ENCODE measurements at regions not wholly inside any gene's neighbourhood (a gene's known extent, or its start where the extent isn't known, plus 50 kb on each side); places are given as distances from the start of the nearest gene placed in this dataset.
A peak's percentile ranks its signal among the peaks of the same experiment; 100 is the strongest.

- Histone ChIP-seq H3K4me2 (ENCODE audit: low read depth, low read length, poor library complexity, severe bottlenecking) (no peak overlapping the region), H3K79me2 (ENCODE audit: low read length) (no peaks in the 10 kb centered on the region), H3K27ac (ENCODE audit: low read length) (no peak overlapping the region), H3K36me3 (ENCODE audit: insufficient read depth, low read length) (no peaks in the 10 kb centered on the region), H3K9me2 (replicated peaks; ENCODE audit: insufficient read depth, low read length) (no peaks in the 10 kb centered on the region), H3K4me3 (ENCODE audit: low read length) (no peak overlapping the region), H3K4me1 (ENCODE audit: low read length) (peaks cover 2% of the 10 kb centered on the region; the same call in 1 of the 2 replicates), H3K27me3 (ENCODE audit: low read length) (no peaks in the 10 kb centered on the region), H4K20me1 (ENCODE audit: insufficient read depth, low read depth, low read length) (no peaks in the 10 kb centered on the region), H3K9ac (ENCODE audit: low read length) (no peak overlapping the region), H3K9me3 (ENCODE audit: low read length) (no peaks in the 10 kb centered on the region), H2AFZ (ENCODE audit: low read length) (no peak overlapping the region)
- no peak for DNase-seq
Observed at GRCh38 chr6:137787016-137787415, 80.0 kb upstream of the TNFAIP3 start.

- Histone ChIP-seq H3K79me2 (ENCODE audit: low read length) (no peaks in the 10 kb centered on the region), H3K9ac (ENCODE audit: low read length) (no peak overlapping the region), H3K9me3 (ENCODE audit: low read length) (no peaks in the 10 kb centered on the region), H3K4me3 (ENCODE audit: low read length) (no peak overlapping the region), H3K36me3 (ENCODE audit: insufficient read depth, low read length) (no peaks in the 10 kb centered on the region), H3K4me2 (ENCODE audit: low read depth, low read length, poor library complexity, severe bottlenecking) (no peak overlapping the region), H4K20me1 (ENCODE audit: insufficient read depth, low read depth, low read length) (no peaks in the 10 kb centered on the region), H3K27me3 (ENCODE audit: low read length) (no peaks in the 10 kb centered on the region), H2AFZ (ENCODE audit: low read length) (no peak overlapping the region), H3K9me2 (replicated peaks; ENCODE audit: insufficient read depth, low read length) (no peaks in the 10 kb centered on the region), H3K27ac (ENCODE audit: low read length) (no peak overlapping the region), H3K4me1 (ENCODE audit: low read length) (peaks cover 5% of the 10 kb centered on the region; the same call in 1 of the 2 replicates)
- no peak for DNase-seq
Observed at GRCh38 chr6:137788248-137788647, 78.8 kb upstream of the TNFAIP3 start.

GRCh38 chr6:137791281-137792159 lies 75.5 kb upstream of the TNFAIP3 start:
- DNase-seq, result peak; percentile 19
- H3K27ac ChIP-seq (ENCODE audit: low read length), result no peak overlapping the region
- H3K36me3 ChIP-seq (ENCODE audit: insufficient read depth, low read length), result no peaks in the 10 kb centered on the region
- no peak overlapping the region for H3K4me2 ChIP-seq (ENCODE audit: low read depth, low read length, poor library complexity, severe bottlenecking)
- peak overlapping the region; percentile 19; the same call in 1 of the 2 replicates for H3K4me3 ChIP-seq (ENCODE audit: low read length)
- no peak overlapping the region for H3K9ac ChIP-seq (ENCODE audit: low read length)
- peaks cover 5% of the 10 kb centered on the region; the same call in 1 of the 2 replicates for H3K4me1 ChIP-seq (ENCODE audit: low read length)
- H2AFZ ChIP-seq (ENCODE audit: low read length), result no peak overlapping the region
- H3K9me3 ChIP-seq (ENCODE audit: low read length), result no peaks in the 10 kb centered on the region
- no peaks in the 10 kb centered on the region for H3K27me3 ChIP-seq (ENCODE audit: low read length)
- H3K9me2 ChIP-seq (replicated peaks; ENCODE audit: insufficient read depth, low read length), result no peaks in the 10 kb centered on the region
- H4K20me1 ChIP-seq (ENCODE audit: insufficient read depth, low read depth, low read length), result no peaks in the 10 kb centered on the region
- no peaks in the 10 kb centered on the region for H3K79me2 ChIP-seq (ENCODE audit: low read length)

- Histone ChIP-seq H3K4me2 (ENCODE audit: low read depth, low read length, poor library complexity, severe bottlenecking) (no peak overlapping the region), H4K20me1 (ENCODE audit: insufficient read depth, low read depth, low read length) (no peaks in the 10 kb centered on the region), H3K27me3 (ENCODE audit: low read length) (no peaks in the 10 kb centered on the region), H3K4me3 (ENCODE audit: low read length) (peak overlapping the region; percentile 19; the same call in 1 of the 2 replicates), H3K36me3 (ENCODE audit: insufficient read depth, low read length) (no peaks in the 10 kb centered on the region), H3K4me1 (ENCODE audit: low read length) (peaks cover 5% of the 10 kb centered on the region; the same call in 1 of the 2 replicates), H3K27ac (ENCODE audit: low read length) (no peak overlapping the region), H3K9me3 (ENCODE audit: low read length) (no peaks in the 10 kb centered on the region), H3K9ac (ENCODE audit: low read length) (no peak overlapping the region), H3K9me2 (replicated peaks; ENCODE audit: insufficient read depth, low read length) (no peaks in the 10 kb centered on the region), H2AFZ (ENCODE audit: low read length) (no peak overlapping the region), H3K79me2 (ENCODE audit: low read length) (no peaks in the 10 kb centered on the region)
- DNase-seq, result peak; percentile 40
Observed at GRCh38 chr6:137792160-137793033, 74.7 kb upstream of the TNFAIP3 start.

- Histone ChIP-seq H4K20me1 (ENCODE audit: insufficient read depth, low read depth, low read length) (no peaks in the 10 kb centered on the region), H3K4me3 (ENCODE audit: low read length) (no peak overlapping the region), H3K27me3 (ENCODE audit: low read length) (no peaks in the 10 kb centered on the region), H3K36me3 (ENCODE audit: insufficient read depth, low read length) (no peaks in the 10 kb centered on the region), H2AFZ (ENCODE audit: low read length) (no peak overlapping the region), H3K27ac (ENCODE audit: low read length) (no peak overlapping the region), H3K4me1 (ENCODE audit: low read length) (peaks cover 11% of the 10 kb centered on the region), H3K9me2 (replicated peaks; ENCODE audit: insufficient read depth, low read length) (no peaks in the 10 kb centered on the region), H3K79me2 (ENCODE audit: low read length) (no peaks in the 10 kb centered on the region), H3K9ac (ENCODE audit: low read length) (no peak overlapping the region), H3K9me3 (ENCODE audit: low read length) (no peaks in the 10 kb centered on the region), H3K4me2 (ENCODE audit: low read depth, low read length, poor library complexity, severe bottlenecking) (no peak overlapping the region)
- DNase-seq, result peak; percentile 29
Observed at GRCh38 chr6:137793805-137794515, 73.1 kb upstream of the TNFAIP3 start.

- no peak overlapping the region for H3K4me3 ChIP-seq (ENCODE audit: low read length)
- H3K9me3 ChIP-seq (ENCODE audit: low read length), result no peaks in the 10 kb centered on the region
- DNase-seq, result peak; percentile 39
- no peak overlapping the region for H3K9ac ChIP-seq (ENCODE audit: low read length)
- H3K4me2 ChIP-seq (ENCODE audit: low read depth, low read length, poor library complexity, severe bottlenecking), result no peak overlapping the region
- no peaks in the 10 kb centered on the region for H4K20me1 ChIP-seq (ENCODE audit: insufficient read depth, low read depth, low read length)
- no peaks in the 10 kb centered on the region for H3K79me2 ChIP-seq (ENCODE audit: low read length)
- H3K27ac ChIP-seq (ENCODE audit: low read length), result no peak overlapping the region
- no peaks in the 10 kb centered on the region for H3K9me2 ChIP-seq (replicated peaks; ENCODE audit: insufficient read depth, low read length)
- peak overlapping the region; percentile 71; the same call in 1 of the 2 replicates for H2AFZ ChIP-seq (ENCODE audit: low read length)
- H3K36me3 ChIP-seq (ENCODE audit: insufficient read depth, low read length), result no peaks in the 10 kb centered on the region
- no peaks in the 10 kb centered on the region for H3K27me3 ChIP-seq (ENCODE audit: low read length)
- H3K4me1 ChIP-seq (ENCODE audit: low read length), result peaks cover 11% of the 10 kb centered on the region
Observed at GRCh38 chr6:137794516-137795201, 72.4 kb upstream of the TNFAIP3 start.

GRCh38 chr6:137795501-137795900 lies 71.6 kb upstream of the TNFAIP3 start:
- Histone ChIP-seq H3K4me1 (ENCODE audit: low read length) (peaks cover 11% of the 10 kb centered on the region), H2AFZ (ENCODE audit: low read length) (no peak overlapping the region)

More at GRCh38 chr6:137795501-137795900, 71.6 kb upstream of the TNFAIP3 start:
- Histone ChIP-seq H3K4me2 (ENCODE audit: low read depth, low read length, poor library complexity, severe bottlenecking) (no peak overlapping the region), H3K27ac (ENCODE audit: low read length) (no peak overlapping the region), H3K9me2 (replicated peaks; ENCODE audit: insufficient read depth, low read length) (no peaks in the 10 kb centered on the region), H3K36me3 (ENCODE audit: insufficient read depth, low read length) (no peaks in the 10 kb centered on the region), H3K4me3 (ENCODE audit: low read length) (no peak overlapping the region), H3K79me2 (ENCODE audit: low read length) (no peaks in the 10 kb centered on the region), H3K9me3 (ENCODE audit: low read length) (no peaks in the 10 kb centered on the region), H4K20me1 (ENCODE audit: insufficient read depth, low read depth, low read length) (no peaks in the 10 kb centered on the region), H3K27me3 (ENCODE audit: low read length) (no peaks in the 10 kb centered on the region), H3K9ac (ENCODE audit: low read length) (no peak overlapping the region)
- DNase-seq, result peak; percentile 33
